Caco-2 (cell line): ENCODE measurements at regions not wholly inside any gene's neighbourhood (a gene's known extent, or its start where the extent isn't known, plus 50 kb on each side); places are given as distances from the start of the nearest gene placed in this dataset.
"Not testable (repeated sequence)": the region's sequence is repeated elsewhere in the genome, so short reads cannot be mapped to it uniquely, and the experiment has no call there.

Experiments
- BruUV-seq: library from RNA; stranded (reverse); fragments of 400-500 nt; replicated peaks from 2 replicates; lab custom pipeline; 2021; lab: Mats Ljungman, UMichigan
- CTCF ChIA-PET: fragments of 300-600 bp; sonication (Branson Sonifier 250); formaldehyde crosslinking; loops from one replicate; lab custom pipeline; 2022; ENCODE audit warnings: antibody characterized with exemption; lab: Charles Lee
- POLR2A ChIA-PET: fragments of 300-600 bp; sonication (Branson Sonifier 250); formaldehyde crosslinking; loops from one replicate; lab custom pipeline; 2022; ENCODE audit warnings: antibody characterized with exemption; lab: Charles Lee
- DNase-seq, 2 experiments: peaks; one replicate each; pipeline versions ENCODE4 v3.0.0 to v3.0.0-alpha.2; 2020 to 2022
- H3K27me3 ChIP-seq: replicated peaks from 2 replicates; pipeline ENCODE4 v1.6.0; 2011; ENCODE audit warnings: low read length; ENCODE audit not compliant: control insufficient read depth, insufficient read depth
- H3K36me3 ChIP-seq: 2 replicates; pipeline ENCODE4 v1.5.1; 2011; ENCODE audit warnings: low read length; ENCODE audit not compliant: control insufficient read depth, insufficient read depth
- H3K4me1 ChIP-seq: fragments of 250-450 bp; sonication (Bioruptor Pico); 2 replicates; pipeline ENCODE4 v1.5.1; 2020; ENCODE audit warnings: mild to moderate bottlenecking
- H3K4me3 ChIP-seq: 2 replicates; pipeline ENCODE4 v1.5.1; 2011; ENCODE audit warnings: low read depth, mild to moderate bottlenecking, control low read depth, low read length
- H3K9me3 ChIP-seq: fragments of 250-450 bp; sonication (Bioruptor Pico); 2 replicates; pipeline ENCODE4 v1.5.1; 2020; ENCODE audit warnings: mild to moderate bottlenecking, moderate library complexity
- H3K27ac Mint-ChIP-seq: one replicate; pipeline ENCODE4 v1.8.0; 2022; ENCODE audit warnings: mixed read lengths; ENCODE audit not compliant: unreplicated experiment
- H3K27me3 Mint-ChIP-seq: one replicate; pipeline ENCODE4 v1.8.0; 2022; ENCODE audit warnings: mixed read lengths; ENCODE audit not compliant: insufficient read depth, unreplicated experiment
- H3K36me3 Mint-ChIP-seq: one replicate; pipeline ENCODE4 v1.8.0; 2022; ENCODE audit warnings: mild to moderate bottlenecking, mixed read lengths; ENCODE audit not compliant: insufficient read depth, unreplicated experiment
- H3K4me1 Mint-ChIP-seq: one replicate; pipeline ENCODE4 v1.8.0; 2022; ENCODE audit warnings: low read depth, mixed read lengths; ENCODE audit not compliant: unreplicated experiment
- H3K4me3 Mint-ChIP-seq: one replicate; pipeline ENCODE4 v1.8.0; 2022; ENCODE audit warnings: mild to moderate bottlenecking, moderate library complexity, mixed read lengths; ENCODE audit not compliant: unreplicated experiment
- H3K9me3 Mint-ChIP-seq: one replicate; pipeline ENCODE4 v1.8.0; 2022; ENCODE audit warnings: mixed read lengths; ENCODE audit not compliant: unreplicated experiment
- intact Hi-C: fragments of 100-400 bp; cut with micrococcal nuclease; formaldehyde crosslinking; loops from one replicate; pipeline ENCODE4 v1.10.0; 2022; ENCODE audit not compliant: unreplicated experiment
- TF ChIP-seq, protein P1 (sequence below), 2 experiments: fragments of 200-600 bp in 1 of 2; IDR thresholded peaks; 1 replicate in 1 of 2; 2 replicates in 1 of 2; pipeline versions ENCODE4 v1.5.1 to v1.8.0; 2011 to 2022; ENCODE audit warnings: antibody characterized with exemption in 1 of 2, control low read depth in 1 of 2, inconsistent platforms in 1 of 2, low read depth in 1 of 2, low read length in 1 of 2, mild to moderate bottlenecking in 1 of 2, moderate library complexity in 1 of 2; ENCODE audit not compliant: insufficient read depth in 1 of 2, severe bottlenecking in 1 of 2, unreplicated experiment in 1 of 2

DNA sequence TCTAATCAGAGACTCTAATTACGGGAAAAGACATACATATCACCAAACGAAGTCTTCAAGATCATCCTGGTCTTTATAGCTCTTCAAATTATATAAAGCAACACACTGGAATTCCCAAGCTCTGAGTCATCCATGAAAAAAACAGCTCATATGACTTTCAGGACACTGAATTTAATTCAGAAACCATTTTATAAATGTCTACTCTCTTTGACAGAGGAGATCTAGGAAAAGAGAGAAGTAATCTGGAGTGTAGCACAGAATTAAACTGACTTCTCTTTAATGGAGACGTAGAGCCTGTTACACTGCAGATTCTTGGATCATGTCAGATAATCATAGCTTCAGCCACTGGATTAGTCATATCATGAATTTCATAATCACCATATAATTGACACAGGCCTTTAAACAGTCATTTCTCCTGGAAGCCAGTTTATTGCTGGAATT is 86.8 kb upstream of the WSB1 start:
- Histone ChIP-seq H3K4me1 (no peaks in the 10 kb centered on the region), H3K9me3 (0 out of 2 replicates have a peak, but pooled peaks cover 5% of the 10 kb centered on the region), H3K4me3 (no peak overlapping the region), H3K36me3 (no peaks in the 10 kb centered on the region), H3K27me3 (no peaks in the 10 kb centered on the region)
- no peaks in the 10 kb centered on the region for H3K9me3 Mint-ChIP-seq
- no peaks in the 10 kb centered on the region for H3K4me1 Mint-ChIP-seq
- no peak overlapping the region for H3K27ac Mint-ChIP-seq
- ChIA-PET POLR2A (no interaction called here), CTCF (interaction anchor here (1.1 to 2.0 kb wide), 4 partner anchors 9 to 126 kb away, joined by 3 to 8 read pairs (median 5); no protein-coding TSS in a partner anchor)
- H3K4me3 Mint-ChIP-seq: no peak overlapping the region
- DNase-seq: no peak
- intact Hi-C loops: no loop called here
- TF ChIP-seq, protein P1, sequence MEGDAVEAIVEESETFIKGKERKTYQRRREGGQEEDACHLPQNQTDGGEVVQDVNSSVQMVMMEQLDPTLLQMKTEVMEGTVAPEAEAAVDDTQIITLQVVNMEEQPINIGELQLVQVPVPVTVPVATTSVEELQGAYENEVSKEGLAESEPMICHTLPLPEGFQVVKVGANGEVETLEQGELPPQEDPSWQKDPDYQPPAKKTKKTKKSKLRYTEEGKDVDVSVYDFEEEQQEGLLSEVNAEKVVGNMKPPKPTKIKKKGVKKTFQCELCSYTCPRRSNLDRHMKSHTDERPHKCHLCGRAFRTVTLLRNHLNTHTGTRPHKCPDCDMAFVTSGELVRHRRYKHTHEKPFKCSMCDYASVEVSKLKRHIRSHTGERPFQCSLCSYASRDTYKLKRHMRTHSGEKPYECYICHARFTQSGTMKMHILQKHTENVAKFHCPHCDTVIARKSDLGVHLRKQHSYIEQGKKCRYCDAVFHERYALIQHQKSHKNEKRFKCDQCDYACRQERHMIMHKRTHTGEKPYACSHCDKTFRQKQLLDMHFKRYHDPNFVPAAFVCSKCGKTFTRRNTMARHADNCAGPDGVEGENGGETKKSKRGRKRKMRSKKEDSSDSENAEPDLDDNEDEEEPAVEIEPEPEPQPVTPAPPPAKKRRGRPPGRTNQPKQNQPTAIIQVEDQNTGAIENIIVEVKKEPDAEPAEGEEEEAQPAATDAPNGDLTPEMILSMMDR (IDR thresholded peaks at IDR 0.05; ENCODE audit: insufficient read depth in 1 of 2, low read depth in 1 of 2, low read length in 1 of 2, severe bottlenecking in 1 of 2, unreplicated experiment in 1 of 2): no peak
- H3K36me3 Mint-ChIP-seq: no peaks in the 10 kb centered on the region
- peaks cover 5% of the 10 kb centered on the region for H3K27me3 Mint-ChIP-seq
- BruUV-seq: no TSS peak

DNA sequence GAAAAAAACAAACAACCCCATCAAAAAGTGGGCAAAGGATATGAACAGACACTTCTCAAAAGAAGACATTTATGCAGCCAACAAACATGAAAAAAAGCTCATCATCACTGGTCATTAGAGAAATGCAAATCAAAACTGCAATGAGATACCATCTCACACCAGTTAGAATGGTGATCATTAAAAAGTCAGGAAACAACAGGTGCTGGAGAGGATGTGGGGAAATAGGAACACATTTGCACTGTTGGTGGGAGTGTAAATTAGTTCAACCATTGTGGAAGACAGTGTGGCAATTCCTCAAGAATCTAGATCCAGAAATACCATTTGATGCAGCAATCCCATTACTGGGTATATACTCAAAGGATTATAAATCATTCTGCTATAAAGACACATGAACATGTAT is 85.5 kb upstream of the WSB1 start:
- DNase-seq, H3K4me1 Mint-ChIP-seq, H3K36me3 ChIP-seq, POLR2A ChIA-PET, CTCF ChIA-PET, H3K4me3 ChIP-seq, intact Hi-C loops, H3K4me3 Mint-ChIP-seq, BruUV-seq, H3K4me1 ChIP-seq, H3K27ac Mint-ChIP-seq, H3K27me3 ChIP-seq, H3K9me3 ChIP-seq, H3K36me3 Mint-ChIP-seq, H3K9me3 Mint-ChIP-seq, H3K27me3 Mint-ChIP-seq: not testable (repeated sequence)

DNA sequence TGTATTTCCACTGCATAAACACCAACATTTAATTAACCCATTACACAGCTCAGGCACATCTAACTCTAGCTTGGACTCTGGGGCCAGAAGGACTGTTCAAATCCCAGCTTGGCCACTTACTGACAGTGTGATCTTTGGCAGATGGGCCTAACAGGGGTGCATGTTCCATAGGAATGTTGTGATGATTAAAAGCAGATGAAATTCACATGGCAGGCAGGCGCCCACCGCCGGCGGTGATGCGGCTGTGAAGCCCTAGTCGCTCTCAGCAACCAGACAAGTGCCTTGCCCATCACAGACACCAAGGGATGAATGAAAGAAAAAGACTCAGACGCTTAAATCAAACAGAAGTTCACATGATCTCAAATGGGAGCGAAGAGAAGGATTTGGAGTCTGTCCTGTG is 84.6 kb upstream of the WSB1 start:
- TF ChIP-seq, protein P1 (IDR thresholded peaks at IDR 0.05; ENCODE audit: insufficient read depth in 1 of 2, low read depth in 1 of 2, low read length in 1 of 2, severe bottlenecking in 1 of 2, unreplicated experiment in 1 of 2): no peak
- H3K27ac Mint-ChIP-seq: no peak overlapping the region
- H3K4me3 Mint-ChIP-seq: no peak overlapping the region
- Histone ChIP-seq H3K4me3 (no peak overlapping the region), H3K36me3 (no peaks in the 10 kb centered on the region), H3K4me1 (no peaks in the 10 kb centered on the region), H3K9me3 (peaks cover 11% of the 10 kb centered on the region), H3K27me3 (no peaks in the 10 kb centered on the region)
- no peaks in the 10 kb centered on the region for H3K36me3 Mint-ChIP-seq
- no peak for DNase-seq
- intact Hi-C loops: no loop called here
- no peaks in the 10 kb centered on the region for H3K4me1 Mint-ChIP-seq
- CTCF ChIA-PET: no interaction called here
- peaks cover 14% of the 10 kb centered on the region for H3K9me3 Mint-ChIP-seq
- BruUV-seq: no TSS peak
- H3K27me3 Mint-ChIP-seq: no peaks in the 10 kb centered on the region
- POLR2A ChIA-PET: no interaction called here

DNA sequence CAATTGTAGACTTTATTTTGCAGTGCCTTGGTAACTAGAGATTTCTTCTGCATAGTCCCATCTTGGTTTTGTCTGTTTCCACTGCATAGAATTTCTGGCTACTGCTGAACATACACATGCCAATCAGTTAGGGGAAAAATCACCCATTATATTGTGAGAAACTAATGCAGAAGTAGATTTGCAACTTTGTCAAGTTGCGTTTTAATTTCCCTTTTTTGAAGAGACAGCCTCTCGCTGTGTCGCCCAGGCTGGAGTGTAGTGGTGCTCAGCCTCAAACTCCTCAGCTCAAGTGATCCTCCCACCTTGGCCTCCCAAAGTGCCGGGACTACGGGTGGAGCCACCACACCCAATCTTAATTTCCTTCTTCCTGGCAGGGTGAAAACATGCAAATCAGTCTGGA is 83.1 kb upstream of the WSB1 start:
- peaks cover 18% of the 10 kb centered on the region for H3K9me3 Mint-ChIP-seq
- BruUV-seq, DNase-seq, H3K4me3 ChIP-seq, H3K4me3 Mint-ChIP-seq, H3K36me3 ChIP-seq, H3K27me3 Mint-ChIP-seq, H3K36me3 Mint-ChIP-seq, POLR2A ChIA-PET, H3K27ac Mint-ChIP-seq, H3K4me1 Mint-ChIP-seq, H3K27me3 ChIP-seq, CTCF ChIA-PET, H3K4me1 ChIP-seq: not testable (repeated sequence)
- peaks cover 11% of the 10 kb centered on the region for H3K9me3 ChIP-seq
- intact Hi-C loops: loop anchor here (10.0 kb wide), 1 partner anchor 414 kb away; no protein-coding TSS in a partner anchor
